HCT116 (cell line): ENCODE measurements at regions not wholly inside any gene's neighbourhood (a gene's known extent, or its start where the extent isn't known, plus 50 kb on each side); places are given as distances from the start of the nearest gene placed in this dataset.

ENCODE experiments used
- ATAC-seq: fragments of 200-7000 bp; cut with Tn5 transposase; 2 replicates; pipeline ENCODE4 v1.9.1; 2020; ENCODE audit warnings: mild to moderate bottlenecking, moderate library complexity
- BruUV-seq: library from RNA; stranded (reverse); fragments of 400-500 nt; replicated peaks from 2 replicates; lab custom pipeline; 2021; lab: Mats Ljungman, UMichigan
- CTCF ChIA-PET: fragments of 300-600 bp; sonication (Branson Sonifier 250); formaldehyde crosslinking; loops from one replicate; lab custom pipeline; 2021; ENCODE audit warnings: antibody characterized with exemption; lab: Charles Lee
- POLR2A ChIA-PET: fragments of 300-600, 350-600 bp; sonication (Branson Sonifier 250); formaldehyde crosslinking; loops from one replicate; lab custom pipeline; 2021; ENCODE audit warnings: antibody characterized with exemption; lab: Charles Lee
- RAD21 ChIA-PET, 2 experiments: fragments of 300-600 bp; sonication (Branson Sonifier 250); formaldehyde crosslinking; loops; one replicate each; lab custom pipeline; 2023; ENCODE audit warnings: low total read pairs in 2 of 2; ENCODE audit not compliant: uncharacterized antibody in 2 of 2, unreplicated experiment in 2 of 2, low non-redundant PET in 1 of 2; lab: Charles Lee
- DNase-seq: peaks from one replicate; pipeline ENCODE4 v3.0.0-alpha.2; 2010; ENCODE audit warnings: low read depth, low spot score
- H2AFZ ChIP-seq: fragments of 200-600 bp; shearing (Covaris generic), sonication (generic); 2 replicates; pipeline ENCODE4 v1.6.1; 2017; ENCODE audit warnings: low read depth, mixed run types, mixed read lengths, antibody characterized with exemption, low read length; ENCODE audit not compliant: poor library complexity, severe bottlenecking
- H3K27ac ChIP-seq: 2 replicates; pipeline ENCODE4 v1.5.1; 2012; ENCODE audit warnings: low read depth, low read length
- H3K27me3 ChIP-seq: fragments of 200-600 bp; sonication (generic); 2 replicates; pipeline ENCODE4 v1.6.1; 2016; ENCODE audit warnings: mixed run types, low read length, mixed read lengths; ENCODE audit not compliant: insufficient read depth
- H3K36me3 ChIP-seq, 2 experiments: fragments of 200-500 bp in 1 of 2; fragments of 200-600 bp in 1 of 2; sonication (Bioruptor generic) in 1 of 2; sonication (generic) in 1 of 2; 2 replicates each; pipeline versions ENCODE4 v1.5.1 to v1.6.1; 2014 to 2016; ENCODE audit warnings: low read length in 2 of 2, inconsistent platforms in 1 of 2, mixed read lengths in 1 of 2, mixed run types in 1 of 2; ENCODE audit not compliant: insufficient read depth in 2 of 2, control insufficient read depth in 1 of 2
- H3K4me1 ChIP-seq, 2 experiments: fragments of 200-600 bp in 1 of 2; sonication (generic) in 1 of 2; 2 replicates each; pipeline versions ENCODE4 v1.5.1 to v1.6.1; 2012 to 2017; ENCODE audit warnings: low read length in 2 of 2, inconsistent platforms in 1 of 2, mild to moderate bottlenecking in 1 of 2, mixed read lengths in 1 of 2, mixed run types in 1 of 2, moderate library complexity in 1 of 2; ENCODE audit not compliant: insufficient read depth in 2 of 2, control insufficient read depth in 1 of 2
- H3K4me2 ChIP-seq: fragments of 200-600 bp; sonication (generic); 2 replicates; pipeline ENCODE4 v1.6.1; 2017; ENCODE audit warnings: mixed run types, low read length, mixed read lengths
- H3K4me3 ChIP-seq, 2 experiments: fragments of 200-600 bp in 1 of 2; sonication (generic) in 1 of 2; replicated peaks in 1 of 2; 2 replicates each; pipeline ENCODE4 v1.5.1; 2011 to 2016; ENCODE audit warnings: low read length in 2 of 2, control low read depth in 1 of 2, low read depth in 1 of 2, mild to moderate bottlenecking in 1 of 2, mixed read lengths in 1 of 2, mixed run types in 1 of 2
- H3K79me2 ChIP-seq: fragments of 200-600 bp; sonication (generic); 2 replicates; pipeline ENCODE4 v1.6.1; 2017; ENCODE audit warnings: mild to moderate bottlenecking, mixed run types, low read length, moderate library complexity, mixed read lengths; ENCODE audit not compliant: insufficient read depth
- H3K9ac ChIP-seq: fragments of 200-600 bp; sonication (generic); 2 replicates; pipeline ENCODE4 v1.6.1; 2016; ENCODE audit warnings: low read length, mixed read lengths
- H3K9me2 ChIP-seq: fragments of 200-600 bp; sonication (generic), shearing (Covaris generic); 2 replicates; pipeline ENCODE4 v1.6.1; 2017; ENCODE audit warnings: mixed run types, mild to moderate bottlenecking, moderate library complexity; ENCODE audit not compliant: insufficient read depth
- H3K9me3 ChIP-seq, 2 experiments: fragments of 200-500 bp in 1 of 2; fragments of 200-600 bp in 1 of 2; sonication (Bioruptor generic) in 1 of 2; sonication (generic) in 1 of 2; 2 replicates each; pipeline ENCODE4 v1.6.1; 2014 to 2017; ENCODE audit warnings: low read length in 2 of 2, mixed read lengths in 2 of 2, inconsistent platforms in 1 of 2, low read depth in 1 of 2, mild to moderate bottlenecking in 1 of 2, mixed run types in 1 of 2, moderate library complexity in 1 of 2; ENCODE audit not compliant: control insufficient read depth in 1 of 2, insufficient read depth in 1 of 2
- H4K20me1 ChIP-seq: fragments of 200-600 bp; sonication (generic), shearing (Covaris generic); 2 replicates; pipeline ENCODE4 v1.6.1; 2017; ENCODE audit warnings: mixed run types, mild to moderate bottlenecking, moderate library complexity; ENCODE audit not compliant: insufficient read depth
- CBX3 ChIP-seq: IDR thresholded peaks from 2 replicates; pipeline ENCODE4 v1.6.1; 2012; ENCODE audit warnings: low read depth
- CEBPB ChIP-seq: IDR thresholded peaks from 2 replicates; pipeline ENCODE4 v1.6.1; 2012; ENCODE audit warnings: low read depth
- CTCF ChIP-seq, 3 experiments: fragments of 200-600 bp in 1 of 3; sonication (generic) in 1 of 3; IDR thresholded peaks in 2 of 3; conservative IDR thresholded peaks in 1 of 3; 2 replicates each; pipeline ENCODE4 v1.5.1; 2012 to 2017; ENCODE audit warnings: low read depth in 2 of 3, low read length in 2 of 3, antibody characterized with exemption in 1 of 3, borderline replicate concordance in 1 of 3, control low read depth in 1 of 3, mild to moderate bottlenecking in 1 of 3, mixed read lengths in 1 of 3, mixed run types in 1 of 3, moderate library complexity in 1 of 3; ENCODE audit not compliant: insufficient read depth in 1 of 3
- EGR1 ChIP-seq: IDR thresholded peaks from 2 replicates; pipeline ENCODE4 v1.6.1; 2012; ENCODE audit warnings: low read depth
- EZH2phosphoT487 ChIP-seq: fragments of 200-600 bp; IDR thresholded peaks from 2 replicates; pipeline ENCODE4 v1.6.1; 2018; ENCODE audit warnings: antibody characterized with exemption, borderline replicate concordance
- FOSL1 ChIP-seq: IDR thresholded peaks from 2 replicates; pipeline ENCODE4 v1.6.1; 2012; ENCODE audit warnings: low read depth
- JUND ChIP-seq: IDR thresholded peaks from 2 replicates; pipeline ENCODE4 v1.6.1; 2012
- MAX ChIP-seq: IDR thresholded peaks from 2 replicates; pipeline ENCODE4 v1.6.1; 2012
- POLR2A ChIP-seq: IDR thresholded peaks from 2 replicates; pipeline ENCODE4 v1.7.0; 2011; ENCODE audit warnings: borderline replicate concordance; ENCODE audit not compliant: insufficient read depth, insufficient read length; ENCODE audit errors: extremely low read depth
- POLR2AphosphoS5 ChIP-seq: IDR thresholded peaks from 2 replicates; pipeline ENCODE4 v1.6.1; 2011; ENCODE audit warnings: mild to moderate bottlenecking, low read depth, low read length, moderate library complexity
- RAD21 ChIP-seq: IDR thresholded peaks from 2 replicates; pipeline ENCODE4 v1.6.1; 2012; ENCODE audit warnings: low read depth, mild to moderate bottlenecking
- REST ChIP-seq: IDR thresholded peaks from 2 replicates; pipeline ENCODE4 v1.6.1; 2012; ENCODE audit warnings: low read depth
- SIN3A ChIP-seq: IDR thresholded peaks from 2 replicates; pipeline ENCODE4 v1.6.1; 2012; ENCODE audit warnings: low read depth
- TCF7L2 ChIP-seq: IDR thresholded peaks from 2 replicates; pipeline ENCODE4 v1.7.0; 2011; ENCODE audit warnings: borderline replicate concordance, inconsistent platforms; ENCODE audit not compliant: insufficient read depth, insufficient read length; ENCODE audit errors: extremely low read depth
- YY1 ChIP-seq: IDR thresholded peaks from 2 replicates; pipeline ENCODE4 v1.6.1; 2011; ENCODE audit warnings: low read length, low read depth, moderate library complexity, mild to moderate bottlenecking; ENCODE audit not compliant: insufficient replicate concordance; ENCODE audit errors: extremely low read depth
- ZNF274 ChIP-seq: fragments of 200-500 bp; sonication (Bioruptor generic); IDR thresholded peaks from 2 replicates; pipeline ENCODE4 v1.6.1; 2014; ENCODE audit warnings: mild to moderate bottlenecking, low read depth, low read length, inconsistent platforms
- intact Hi-C: fragments of 100-400 bp; cut with micrococcal nuclease; formaldehyde crosslinking; loops from 2 replicates; pipeline ENCODE4 v1.10.0; 2022

GRCh38 chr7:41058986-41059741 is 643.7 kb downstream of the INHBA start:
- ATAC-seq, result no peak
- no peak overlapping the region for H3K9ac ChIP-seq

More at GRCh38 chr7:41058986-41059741, 643.7 kb downstream of the INHBA start:
- Histone ChIP-seq H3K4me3 (no peak overlapping the region), H3K27me3 (no peaks in the 10 kb centered on the region), H3K9me3 (peaks cover 0 to 4% of the 10 kb centered on the region in 2 experiments; a peak in 1 of 4 replicates), H3K4me1 (no peaks in the 10 kb centered on the region), H3K27ac (no peak overlapping the region), H3K36me3 (no peaks in the 10 kb centered on the region), H2AFZ (no peak overlapping the region), H3K79me2 (no peaks in the 10 kb centered on the region), H3K9me2 (no peaks in the 10 kb centered on the region), H4K20me1 (no peaks in the 10 kb centered on the region), H3K4me2 (no peak overlapping the region)
- ChIA-PET RAD21 (no interaction called here), CTCF (no interaction called here), POLR2A (no interaction called here)
- no TSS peak for BruUV-seq
- intact Hi-C loops, result no loop called here
- TF ChIP-seq YY1 (no peak), TCF7L2 (no peak), CEBPB (no peak), POLR2AphosphoS5 (no peak), EZH2phosphoT487 (no peak), CBX3 (no peak), JUND (no peak), FOSL1 (no peak), POLR2A (no peak), ZNF274 (no peak), SIN3A (no peak), MAX (no peak), CTCF (IDR thresholded peaks at IDR 0.05 in 2 of 3, conservative IDR thresholded peaks at IDR 0.05 in 1 of 3; ENCODE audit: borderline replicate concordance in 1 of 3, insufficient read depth in 1 of 3, low read depth in 2 of 3, low read length in 2 of 3) (no peak), RAD21 (no peak), EGR1 (no peak), REST (no peak)
- no peak for DNase-seq
